GM23248 (cell line): ENCODE measurements at regions not wholly inside any gene's neighbourhood (a gene's known extent, or its start where the extent isn't known, plus 50 kb on each side); places are given as distances from the start of the nearest gene placed in this dataset.

Experiments used
- EZH2 ChIP-seq: fragments of 200-600 bp; sonication (generic); IDR thresholded peaks from 2 replicates; pipeline ENCODE4 v1.6.1; 2018; ENCODE audit warnings: antibody characterized with exemption, mild to moderate bottlenecking; ENCODE audit not compliant: insufficient read depth, poor library complexity, severe bottlenecking
- EZH2phosphoT487 ChIP-seq: fragments of 200-600 bp; sonication (generic); IDR thresholded peaks from 2 replicates; pipeline ENCODE4 v1.6.1; 2018; ENCODE audit warnings: antibody characterized with exemption, moderate library complexity, mild to moderate bottlenecking, low read depth; ENCODE audit not compliant: insufficient read depth

GRCh38 chr4:122007016-122007415, 55.2 kb upstream of the TRPC3 start:
- no peak for TF ChIP-seq EZH2phosphoT487
- no peak for TF ChIP-seq EZH2
